ENCODE measurements at regions not wholly inside any gene's neighbourhood (a gene's known extent, or its start where the extent isn't known, plus 50 kb on each side); places are given as distances from the start of the nearest gene placed in this dataset.

DNA sequence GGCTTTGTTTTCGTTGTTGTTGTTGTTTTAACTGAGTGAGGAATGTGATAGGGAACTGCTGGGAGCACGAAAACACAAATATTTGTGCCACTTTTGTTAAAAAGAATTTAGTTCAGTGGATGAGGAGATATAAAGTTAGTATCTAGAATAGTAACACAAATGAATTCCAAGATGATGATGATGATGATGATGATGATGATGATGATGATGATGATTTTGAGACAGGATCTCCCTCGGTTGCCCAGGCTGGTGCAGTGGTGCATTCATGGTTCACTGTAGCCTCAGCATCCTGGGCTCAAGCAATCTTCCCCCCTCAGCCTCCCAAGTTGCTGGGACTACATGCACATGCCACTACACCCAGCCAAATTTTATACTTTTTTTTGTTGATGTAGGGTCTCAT, 223.7 kb downstream of the DSEL start:
- no peak for DNase-seq (ENCODE audit: low read depth)

DNA sequence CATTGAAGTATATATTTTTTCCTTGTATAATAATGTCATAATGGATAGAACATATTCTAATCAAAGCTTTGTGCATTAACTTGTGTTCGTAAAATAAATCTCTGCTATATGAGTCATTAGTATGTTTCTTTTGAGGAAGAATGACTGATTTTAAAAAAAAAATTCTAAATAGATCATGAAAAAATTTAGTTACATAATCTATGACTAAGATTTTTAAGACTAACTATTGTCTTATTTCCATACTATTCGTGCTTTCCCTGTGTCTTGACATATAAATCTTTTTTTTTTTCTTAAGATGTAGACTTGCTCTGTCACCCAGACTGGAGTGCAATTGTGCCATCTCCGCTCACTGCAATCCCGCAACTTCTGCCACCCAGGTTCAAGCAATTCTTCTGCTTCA, 226.1 kb downstream of the DSEL start:
- DNase-seq (ENCODE audit: low read depth): no peak

GRCh38 chr18:67285583-67285982, 230.9 kb downstream of the DSEL start:
- DNase-seq (ENCODE audit: low read depth): no peak

GRCh38 chr18:67282796-67283195, 233.7 kb downstream of the DSEL start:
- peak; percentile 47 for DNase-seq (ENCODE audit: low read depth)

- no peak for DNase-seq (ENCODE audit: low read depth)
Measured at GRCh38 chr18:67281746-67282145, 234.8 kb downstream of the DSEL start.

- DNase-seq (ENCODE audit: low read depth): no peak
Measured at GRCh38 chr18:67280486-67281242, 235.9 kb downstream of the DSEL start.

DNA sequence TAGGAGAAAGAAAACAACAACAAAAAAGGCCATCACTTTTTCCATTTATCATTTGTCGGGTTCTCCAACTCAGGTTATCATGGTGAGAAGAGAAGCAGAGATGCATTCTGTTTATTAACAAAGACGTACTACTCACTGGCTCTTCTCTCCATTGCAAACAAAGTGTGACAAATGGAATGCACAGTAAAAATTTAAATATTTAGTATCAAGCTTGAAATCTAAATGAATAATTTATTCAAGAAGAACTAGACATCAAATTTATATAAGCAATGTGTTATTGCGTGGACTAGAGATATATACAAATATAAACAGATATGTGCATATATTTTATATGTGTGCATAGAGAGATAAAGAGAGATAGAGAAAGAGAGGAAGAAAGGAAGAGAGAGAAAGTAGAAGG, 236.5 kb downstream of the DSEL start:
- DNase-seq (ENCODE audit: low read depth): no peak

GRCh38 chr18:67278984-67279383, 237.5 kb downstream of the DSEL start:
- DNase-seq (ENCODE audit: low read depth): no peak

DNA sequence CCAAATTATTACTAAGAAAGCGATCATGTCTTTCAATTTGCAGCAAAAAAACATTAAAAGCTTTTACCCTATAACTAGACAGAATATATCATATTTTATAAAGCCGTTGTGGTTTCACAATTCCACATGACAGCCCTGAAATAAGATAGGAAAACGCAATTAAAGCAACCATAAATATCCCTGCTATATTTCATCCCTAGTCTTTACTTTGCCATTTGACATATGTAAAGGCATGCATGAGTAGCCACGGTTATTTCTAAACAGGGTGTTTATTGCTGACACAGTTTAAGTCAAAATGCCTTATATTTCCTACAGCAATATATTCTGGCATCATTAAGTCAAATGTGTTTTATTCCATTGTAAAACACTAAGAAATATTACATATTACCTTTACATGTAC, 239.9 kb downstream of the DSEL start:
- DNase-seq (ENCODE audit: low read depth): no peak

DNA sequence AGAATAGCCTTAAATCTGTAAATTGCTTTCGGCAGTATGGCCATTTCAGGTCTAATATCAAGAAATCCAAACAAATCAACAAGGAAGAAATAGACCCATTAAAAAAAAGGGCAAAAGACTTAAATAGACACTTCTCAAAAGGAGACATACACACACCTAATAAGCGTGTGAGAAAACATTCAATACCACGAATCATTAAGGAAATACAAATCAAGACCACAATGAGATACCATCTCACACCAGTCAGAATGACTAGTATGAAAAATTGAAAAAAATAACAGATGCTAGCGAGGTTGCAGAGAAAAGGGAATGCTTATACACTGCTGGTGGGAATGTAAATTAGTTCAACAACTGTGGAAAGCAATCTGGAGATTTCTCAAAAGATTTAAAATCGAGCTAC, 243.2 kb downstream of the DSEL start:
- no peak for DNase-seq (ENCODE audit: low read depth)

GRCh38 chr18:67269206-67269605, 247.3 kb downstream of the DSEL start:
- DNase-seq (ENCODE audit: low read depth): no peak

DNA sequence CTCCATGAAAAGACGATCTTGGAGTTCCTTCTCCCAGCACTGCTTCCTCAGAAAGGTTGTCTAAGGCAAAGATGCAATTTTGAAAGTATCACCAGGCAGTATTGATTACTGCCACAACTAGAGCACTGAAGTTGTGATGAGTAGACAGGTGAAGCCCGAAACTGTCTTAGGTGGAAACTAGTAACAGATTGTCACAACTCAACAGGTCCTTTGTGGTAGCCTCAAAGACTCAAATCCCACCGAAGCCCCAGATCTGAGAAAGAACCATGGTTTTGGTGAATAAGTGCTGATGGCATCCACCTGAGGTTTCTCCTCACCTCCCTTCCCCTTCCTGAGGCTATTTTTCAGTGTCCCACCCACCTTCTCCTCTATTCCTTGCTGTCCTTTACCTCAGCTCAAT, 248.0 kb downstream of the DSEL start:
- DNase-seq (ENCODE audit: low read depth): no peak

GRCh38 chr18:67266246-67267237, 250.0 kb downstream of the DSEL start:
- peak; percentile 31 for DNase-seq (ENCODE audit: low read depth)

GRCh38 chr18:67265464-67266245, 250.9 kb downstream of the DSEL start:
- DNase-seq (ENCODE audit: low read depth): peak; percentile 43

GRCh38 chr18:67261931-67262552, 254.5 kb downstream of the DSEL start:
- peak; percentile 42 for DNase-seq (ENCODE audit: low read depth)

- DNase-seq (ENCODE audit: low read depth): peak; percentile 25
Measured at GRCh38 chr18:67260841-67261240, 255.7 kb downstream of the DSEL start.

GRCh38 chr18:67250776-67251424, 265.6 kb downstream of the DSEL start:
- DNase-seq (ENCODE audit: low read depth): no peak

- peak; percentile 27 for DNase-seq (ENCODE audit: low read depth)
Measured at GRCh38 chr18:67243799-67244587, 272.5 kb downstream of the DSEL start.

DNA sequence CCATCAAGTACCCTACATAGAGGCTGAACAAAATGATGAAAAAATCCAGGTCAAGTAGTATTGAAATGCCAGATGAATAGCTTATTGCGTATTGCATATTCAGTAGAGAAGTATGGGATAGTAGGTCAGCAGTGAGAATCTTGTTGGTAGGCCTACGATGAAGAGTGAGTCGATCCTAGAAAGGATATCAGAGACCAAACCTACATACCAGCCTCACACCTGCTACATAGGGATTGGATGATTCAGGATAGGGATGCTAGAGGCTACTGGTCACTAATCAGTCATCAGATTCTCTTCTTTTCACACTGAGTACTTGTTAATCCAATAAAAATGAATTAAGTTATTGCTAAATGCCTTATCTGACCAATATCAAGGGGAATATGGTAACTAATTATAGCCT, 274.5 kb downstream of the DSEL start:
- DNase-seq (ENCODE audit: low read depth): no peak

DNA sequence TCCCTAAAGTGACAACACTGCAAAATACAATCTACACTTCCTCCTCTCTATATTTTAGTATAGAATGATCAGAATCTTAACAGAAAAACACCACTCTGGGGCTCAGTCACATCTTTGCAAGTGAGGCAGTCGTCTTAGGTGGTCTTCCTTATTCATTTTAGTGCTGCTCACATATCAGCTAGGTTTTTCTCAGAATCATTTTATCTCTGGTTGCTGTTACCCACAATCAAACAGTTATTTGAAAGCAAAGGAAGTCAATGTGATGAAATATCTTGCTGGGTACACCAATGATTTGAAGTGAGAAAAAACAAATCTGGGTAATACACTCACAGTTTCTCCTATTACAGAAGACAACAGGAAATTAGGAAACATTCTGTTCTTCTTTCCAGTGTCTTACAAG, 275.2 kb downstream of the DSEL start:
- no peak for DNase-seq (ENCODE audit: low read depth)
